ENCODE measurements at regions not wholly inside any gene's neighbourhood (a gene's known extent, or its start where the extent isn't known, plus 50 kb on each side); places are given as distances from the start of the nearest gene placed in this dataset.

GRCh38 chr6:144854654-144855053 is 569.5 kb downstream of the UTRN start:
- DNase-seq, result no peak

GRCh38 chr6:144855375-144855774 is 570.2 kb downstream of the UTRN start:
- no peak for DNase-seq

GRCh38 chr6:144855812-144856531 is 570.8 kb downstream of the UTRN start:
- no peak for DNase-seq

GRCh38 chr6:144856622-144857021 is 571.5 kb downstream of the UTRN start:
- no peak for DNase-seq

- no peak for DNase-seq
Observed at GRCh38 chr6:144857086-144857485, 572.0 kb downstream of the UTRN start.

GRCh38 chr6:144862769-144863168 is 577.6 kb downstream of the UTRN start:
- DNase-seq, result no peak

GRCh38 chr6:144867761-144868160 is 582.6 kb downstream of the UTRN start:
- DNase-seq, result no peak

GRCh38 chr6:144870782-144871181 is 585.6 kb downstream of the UTRN start:
- DNase-seq, result no peak

- DNase-seq, result no peak
Observed at GRCh38 chr6:144873623-144874378, 588.7 kb downstream of the UTRN start.

GRCh38 chr6:144876689-144877088 is 591.6 kb downstream of the UTRN start:
- DNase-seq, result no peak

- DNase-seq, result no peak
Observed at GRCh38 chr6:144877118-144877517, 592.0 kb downstream of the UTRN start.

GRCh38 chr6:144878577-144878976 is 593.4 kb downstream of the UTRN start:
- no peak for DNase-seq

- no peak for DNase-seq
Observed at GRCh38 chr6:144879436-144879835, 594.3 kb downstream of the UTRN start.

- no peak for DNase-seq
Observed at GRCh38 chr6:144882425-144882824, 597.3 kb downstream of the UTRN start.

- DNase-seq, result no peak
Observed at GRCh38 chr6:144883915-144884314, 598.8 kb downstream of the UTRN start.

- DNase-seq, result no peak
Observed at GRCh38 chr6:144885817-144886216, 600.7 kb downstream of the UTRN start.

GRCh38 chr6:144886682-144887081 is 601.5 kb downstream of the UTRN start:
- DNase-seq, result no peak

GRCh38 chr6:144888621-144889020 is 603.5 kb downstream of the UTRN start:
- DNase-seq, result no peak

- DNase-seq, result no peak
Observed at GRCh38 chr6:144893680-144894151, 608.6 kb downstream of the UTRN start.

GRCh38 chr6:144894240-144894639 is 609.1 kb downstream of the UTRN start:
- DNase-seq, result no peak

- no peak for DNase-seq
Observed at GRCh38 chr6:144895313-144896278, 610.5 kb downstream of the UTRN start.

GRCh38 chr6:144896289-144896688 is 611.2 kb downstream of the UTRN start:
- no peak for DNase-seq

GRCh38 chr6:144896871-144897270 is 611.7 kb downstream of the UTRN start:
- no peak for DNase-seq

Data from NCI-H2171 treated with DMSO at 0.1 percent for 48 hours (cell line).